Activated B cell treated with CpG ODN at 0.5 μM for 24 hours (primary cell): ENCODE measurements at regions not wholly inside any gene's neighbourhood (a gene's known extent, or its start where the extent isn't known, plus 50 kb on each side); places are given as distances from the start of the nearest gene placed in this dataset.

Experiments used
- ATAC-seq: fragments of 200-7000 bp; cut with Tn5 transposase; one replicate; pipeline ENCODE4 v1.10.0; 2021; ENCODE audit warnings: low read depth, mild to moderate bottlenecking, moderate library complexity
- CTCF ChIA-PET: fragments of 350-600 bp; sonication (Branson Sonifier 250); formaldehyde crosslinking; loops from one replicate; lab custom pipeline; 2021; ENCODE audit warnings: antibody characterized with exemption; lab: Charles Lee
- POLR2A ChIA-PET: fragments of 350-600 bp; sonication (Branson Sonifier 250); formaldehyde crosslinking; loops from one replicate; lab custom pipeline; 2021; ENCODE audit warnings: antibody characterized with exemption; lab: Charles Lee
- DNase-seq: peaks from one replicate; pipeline ENCODE4 v3.0.0; 2022
- H3K27ac Mint-ChIP-seq: one replicate; pipeline ENCODE4 v1.8.0; 2020; ENCODE audit warnings: mixed read lengths
- H3K27me3 Mint-ChIP-seq: one replicate; pipeline ENCODE4 v1.8.0; 2021; ENCODE audit warnings: mixed read lengths
- H3K36me3 Mint-ChIP-seq: one replicate; pipeline ENCODE4 v1.8.0; 2021; ENCODE audit warnings: low read depth, mixed read lengths
- H3K4me1 Mint-ChIP-seq: one replicate; pipeline ENCODE4 v1.8.0; 2021; ENCODE audit warnings: mixed read lengths
- H3K4me3 Mint-ChIP-seq: one replicate; pipeline ENCODE4 v1.8.0; 2020; ENCODE audit warnings: mild to moderate bottlenecking, mixed read lengths
- H3K9me3 Mint-ChIP-seq: one replicate; pipeline ENCODE4 v1.8.0; 2020; ENCODE audit warnings: mixed read lengths
- intact Hi-C: fragments of 100-400 bp; cut with micrococcal nuclease; formaldehyde crosslinking; loops from one replicate; pipeline ENCODE4 v1.15.1; 2024
- TF ChIP-seq, protein P1 (sequence below): fragments of 200-600 bp; IDR thresholded peaks from one replicate; pipeline ENCODE4 v1.8.0; 2022; ENCODE audit warnings: antibody characterized with exemption, mild to moderate bottlenecking

DNA sequence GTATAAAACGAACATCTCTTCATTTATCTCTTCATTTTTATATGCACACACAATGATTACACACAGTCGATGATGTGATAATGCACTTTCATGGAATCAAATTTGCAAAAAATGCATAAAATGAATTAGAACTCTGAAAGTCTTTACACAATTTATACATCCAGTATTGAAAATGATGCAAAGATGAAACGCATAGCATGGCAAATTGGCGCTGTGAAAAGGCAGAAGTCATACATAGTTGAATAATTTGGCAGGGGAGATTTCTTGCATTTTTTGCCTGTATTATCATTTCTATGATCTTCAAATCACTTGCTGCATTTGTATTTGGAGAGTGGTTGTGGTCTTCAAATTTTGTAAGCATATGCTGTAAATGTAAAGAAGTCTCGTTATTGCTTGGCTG lies 150.7 kb upstream of the LGALSL start:
- Mint-ChIP-seq H3K4me3 (no peak overlapping the region), H3K4me1 (no peaks in the 10 kb centered on the region), H3K9me3 (no peaks in the 10 kb centered on the region), H3K36me3 (no peaks in the 10 kb centered on the region), H3K27ac (no peak overlapping the region), H3K27me3 (no peaks in the 10 kb centered on the region)
- intact Hi-C loops, result no loop called here
- ATAC-seq (no peak), DNase-seq (no peak)
- TF ChIP-seq, protein P1, sequence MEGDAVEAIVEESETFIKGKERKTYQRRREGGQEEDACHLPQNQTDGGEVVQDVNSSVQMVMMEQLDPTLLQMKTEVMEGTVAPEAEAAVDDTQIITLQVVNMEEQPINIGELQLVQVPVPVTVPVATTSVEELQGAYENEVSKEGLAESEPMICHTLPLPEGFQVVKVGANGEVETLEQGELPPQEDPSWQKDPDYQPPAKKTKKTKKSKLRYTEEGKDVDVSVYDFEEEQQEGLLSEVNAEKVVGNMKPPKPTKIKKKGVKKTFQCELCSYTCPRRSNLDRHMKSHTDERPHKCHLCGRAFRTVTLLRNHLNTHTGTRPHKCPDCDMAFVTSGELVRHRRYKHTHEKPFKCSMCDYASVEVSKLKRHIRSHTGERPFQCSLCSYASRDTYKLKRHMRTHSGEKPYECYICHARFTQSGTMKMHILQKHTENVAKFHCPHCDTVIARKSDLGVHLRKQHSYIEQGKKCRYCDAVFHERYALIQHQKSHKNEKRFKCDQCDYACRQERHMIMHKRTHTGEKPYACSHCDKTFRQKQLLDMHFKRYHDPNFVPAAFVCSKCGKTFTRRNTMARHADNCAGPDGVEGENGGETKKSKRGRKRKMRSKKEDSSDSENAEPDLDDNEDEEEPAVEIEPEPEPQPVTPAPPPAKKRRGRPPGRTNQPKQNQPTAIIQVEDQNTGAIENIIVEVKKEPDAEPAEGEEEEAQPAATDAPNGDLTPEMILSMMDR, result no peak
- CTCF ChIA-PET, result interaction anchor here (1.2 kb wide), 1 partner anchor 24 kb away, joined by 3 read pairs; no protein-coding TSS in a partner anchor
- POLR2A ChIA-PET, result no interaction called here

- H3K36me3 Mint-ChIP-seq, result no peaks in the 10 kb centered on the region
- no peak for ATAC-seq
- intact Hi-C loops, result no loop called here
- H3K9me3 Mint-ChIP-seq, result no peaks in the 10 kb centered on the region
- no peak overlapping the region for H3K27ac Mint-ChIP-seq
- ChIA-PET POLR2A (no interaction called here), CTCF (interaction anchor here (1.2 kb wide), 1 partner anchor 758 kb away, joined by 3 read pairs; no protein-coding TSS in a partner anchor)
- no peak overlapping the region for H3K4me3 Mint-ChIP-seq
- H3K4me1 Mint-ChIP-seq, result no peaks in the 10 kb centered on the region
- no peaks in the 10 kb centered on the region for H3K27me3 Mint-ChIP-seq
- TF ChIP-seq, protein P1, result no peak
- no peak for DNase-seq
These were observed 146.5 kb upstream of the LGALSL start for GRCh38 chr2:64307421-64307820.

DNA sequence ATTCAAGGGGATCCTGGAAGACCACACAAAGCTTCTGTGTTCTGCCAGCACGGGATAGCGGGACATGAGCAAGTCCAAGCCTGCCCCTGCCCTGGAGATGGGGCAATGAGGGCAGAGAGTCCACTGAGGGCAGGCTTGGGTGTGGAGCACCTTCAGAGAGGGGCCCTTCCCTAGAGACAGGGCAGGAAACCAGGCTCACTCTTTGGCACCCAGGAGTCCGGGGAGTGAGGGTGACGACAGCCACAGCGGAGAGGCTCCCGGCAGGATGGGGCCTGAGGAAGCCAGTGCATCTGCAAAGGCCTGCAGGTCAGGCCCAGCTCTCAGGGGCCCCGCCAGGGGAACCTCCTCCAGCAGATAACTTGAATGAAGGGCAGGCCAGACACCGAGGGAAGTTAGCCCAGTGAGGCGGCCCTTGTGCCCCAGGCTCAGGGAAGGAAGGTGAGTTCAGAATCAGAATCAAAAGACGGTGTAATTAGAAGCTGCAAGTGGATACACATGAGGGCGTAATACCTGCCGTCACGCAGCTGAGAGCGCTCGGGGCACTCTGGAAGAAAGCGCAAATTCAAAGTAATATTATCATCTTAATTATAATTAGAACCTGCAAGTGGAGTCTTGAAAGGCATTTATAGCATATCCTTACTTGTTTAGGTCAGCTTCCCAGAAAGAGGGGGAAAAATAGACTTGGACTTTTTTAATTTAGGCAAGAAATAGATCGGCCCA lies 142.6 kb upstream of the LGALSL start:
- POLR2A ChIA-PET, result no interaction called here
- CTCF ChIA-PET, result interaction anchor here (0.6 to 3.6 kb wide), 5 partner anchors 16 to 262 kb away, joined by 3 to 27 read pairs (median 6); no protein-coding TSS in a partner anchor
- Mint-ChIP-seq H3K9me3 (no peaks in the 10 kb centered on the region), H3K27ac (no peak overlapping the region), H3K36me3 (no peaks in the 10 kb centered on the region), H3K4me3 (no peak overlapping the region), H3K27me3 (no peaks in the 10 kb centered on the region), H3K4me1 (no peaks in the 10 kb centered on the region)
- TF ChIP-seq, protein P1, result no peak
- no peak for ATAC-seq
- intact Hi-C loops, result no loop called here
- no peak for DNase-seq

GRCh38 chr2:64311948-64312621 lies 141.9 kb upstream of the LGALSL start:
- Mint-ChIP-seq H3K4me1 (no peaks in the 10 kb centered on the region), H3K4me3 (no peak overlapping the region), H3K27ac (no peak overlapping the region), H3K27me3 (no peaks in the 10 kb centered on the region), H3K36me3 (no peaks in the 10 kb centered on the region), H3K9me3 (no peaks in the 10 kb centered on the region)
- TF ChIP-seq, protein P1, result no peak
- intact Hi-C loops, result no loop called here
- ATAC-seq (no peak), DNase-seq (no peak)
- ChIA-PET POLR2A (interaction anchor here (0.6 to 1.4 kb wide), 4 partner anchors 13 to 251 kb away, joined by 3 to 6 read pairs (median 4); no protein-coding TSS in a partner anchor), CTCF (interaction anchor here (0.6 to 3.6 kb wide), 6 partner anchors 15 to 262 kb away, joined by 3 to 27 read pairs (median 4); no protein-coding TSS in a partner anchor)
